Progenitor cell of endocrine pancreas (in vitro differentiated cells): ENCODE measurements at regions not wholly inside any gene's neighbourhood (a gene's known extent, or its start where the extent isn't known, plus 50 kb on each side); places are given as distances from the start of the nearest gene placed in this dataset.

Source experiments
- DNase-seq: peaks from one replicate; pipeline ENCODE4 v3.0.0; 2021; ENCODE audit warnings: low spot score; ENCODE audit not compliant: unreplicated experiment
- H3K27ac Mint-ChIP-seq: 2 replicates; pipeline ENCODE4 v1.8.0; 2021; ENCODE audit warnings: mild to moderate bottlenecking, moderate library complexity, mixed read lengths
- H3K27me3 Mint-ChIP-seq: 2 replicates; pipeline ENCODE4 v1.8.0; 2021; ENCODE audit warnings: mixed read lengths
- H3K36me3 Mint-ChIP-seq: 2 replicates; pipeline ENCODE4 v1.8.0; 2022; ENCODE audit warnings: mixed read lengths; ENCODE audit not compliant: insufficient read depth
- H3K4me1 Mint-ChIP-seq: 2 replicates; pipeline ENCODE4 v1.8.0; 2021; ENCODE audit warnings: low read depth, mixed read lengths
- H3K4me3 Mint-ChIP-seq: 2 replicates; pipeline ENCODE4 v1.8.0; 2021; ENCODE audit warnings: low read depth, mild to moderate bottlenecking, moderate library complexity, mixed read lengths
- H3K9me3 Mint-ChIP-seq: 2 replicates; pipeline ENCODE4 v1.8.0; 2021; ENCODE audit warnings: low read depth, mixed read lengths
- TF ChIP-seq, protein P1 (sequence below): fragments of 200-600 bp; sonication (generic); IDR thresholded peaks from one replicate; pipeline ENCODE4 v1.5.0; 2021; ENCODE audit warnings: antibody characterized with exemption, mild to moderate bottlenecking; ENCODE audit not compliant: unreplicated experiment

DNA sequence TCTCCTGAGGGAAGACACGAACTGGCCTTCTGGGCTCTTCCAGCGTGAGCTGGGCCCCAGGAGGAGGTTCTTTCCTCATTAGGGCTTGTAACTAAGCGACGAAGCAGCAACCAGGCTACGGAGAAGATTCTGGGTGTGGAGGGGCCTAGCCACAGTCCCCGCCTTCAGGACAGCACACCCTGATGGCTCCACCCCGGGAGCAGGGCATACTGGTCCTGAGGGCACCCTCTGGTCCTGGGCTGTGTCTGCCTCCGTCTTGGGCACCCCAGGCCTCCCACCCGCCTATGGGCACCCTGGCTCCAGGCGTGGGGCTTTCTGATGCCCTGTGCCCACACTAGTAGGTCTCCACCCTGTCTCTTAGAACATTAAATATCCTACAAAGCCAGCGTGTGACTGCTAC, 136.4 kb downstream of the OLFM1 start:
- TF ChIP-seq, protein P1, sequence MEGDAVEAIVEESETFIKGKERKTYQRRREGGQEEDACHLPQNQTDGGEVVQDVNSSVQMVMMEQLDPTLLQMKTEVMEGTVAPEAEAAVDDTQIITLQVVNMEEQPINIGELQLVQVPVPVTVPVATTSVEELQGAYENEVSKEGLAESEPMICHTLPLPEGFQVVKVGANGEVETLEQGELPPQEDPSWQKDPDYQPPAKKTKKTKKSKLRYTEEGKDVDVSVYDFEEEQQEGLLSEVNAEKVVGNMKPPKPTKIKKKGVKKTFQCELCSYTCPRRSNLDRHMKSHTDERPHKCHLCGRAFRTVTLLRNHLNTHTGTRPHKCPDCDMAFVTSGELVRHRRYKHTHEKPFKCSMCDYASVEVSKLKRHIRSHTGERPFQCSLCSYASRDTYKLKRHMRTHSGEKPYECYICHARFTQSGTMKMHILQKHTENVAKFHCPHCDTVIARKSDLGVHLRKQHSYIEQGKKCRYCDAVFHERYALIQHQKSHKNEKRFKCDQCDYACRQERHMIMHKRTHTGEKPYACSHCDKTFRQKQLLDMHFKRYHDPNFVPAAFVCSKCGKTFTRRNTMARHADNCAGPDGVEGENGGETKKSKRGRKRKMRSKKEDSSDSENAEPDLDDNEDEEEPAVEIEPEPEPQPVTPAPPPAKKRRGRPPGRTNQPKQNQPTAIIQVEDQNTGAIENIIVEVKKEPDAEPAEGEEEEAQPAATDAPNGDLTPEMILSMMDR: no peak
- no peaks in the 10 kb centered on the region for H3K9me3 Mint-ChIP-seq
- H3K27ac Mint-ChIP-seq: no peak overlapping the region
- H3K36me3 Mint-ChIP-seq: no peaks in the 10 kb centered on the region
- no peak overlapping the region for H3K4me3 Mint-ChIP-seq
- H3K27me3 Mint-ChIP-seq: peaks cover 16% of the 10 kb centered on the region
- H3K4me1 Mint-ChIP-seq: no peaks in the 10 kb centered on the region
- DNase-seq: no peak

DNA sequence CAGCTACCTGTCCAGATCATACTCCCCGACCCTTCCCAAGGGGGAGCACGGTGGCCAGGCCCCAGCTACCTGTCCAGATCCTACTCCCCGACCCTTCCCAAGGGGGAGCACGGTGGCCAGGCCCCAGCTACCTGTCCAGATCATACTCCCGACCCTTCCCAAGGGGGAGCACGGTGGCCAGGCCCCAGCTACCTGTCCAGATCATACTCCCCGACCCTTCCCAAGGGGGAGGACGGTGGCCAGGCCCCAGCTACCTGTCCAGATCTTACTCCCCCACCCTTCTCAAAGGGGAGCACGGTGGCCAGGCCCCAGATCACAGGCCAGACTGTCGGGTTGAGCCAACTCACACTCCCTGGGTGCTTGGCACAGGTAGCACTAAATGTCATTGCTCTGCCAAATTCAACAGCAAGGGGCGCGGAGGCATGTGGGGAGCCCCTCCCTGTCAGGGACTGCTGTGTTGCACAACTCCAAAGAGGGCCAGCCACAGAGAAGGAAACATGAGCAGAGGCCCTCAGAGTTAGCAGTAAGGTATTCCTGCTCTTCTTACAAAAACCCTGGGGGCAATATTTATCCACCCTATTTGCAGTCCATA, 136.9 kb downstream of the OLFM1 start:
- Mint-ChIP-seq H3K9me3 (no peaks in the 10 kb centered on the region), H3K27ac (no peak overlapping the region)
- DNase-seq: no peak

DNA sequence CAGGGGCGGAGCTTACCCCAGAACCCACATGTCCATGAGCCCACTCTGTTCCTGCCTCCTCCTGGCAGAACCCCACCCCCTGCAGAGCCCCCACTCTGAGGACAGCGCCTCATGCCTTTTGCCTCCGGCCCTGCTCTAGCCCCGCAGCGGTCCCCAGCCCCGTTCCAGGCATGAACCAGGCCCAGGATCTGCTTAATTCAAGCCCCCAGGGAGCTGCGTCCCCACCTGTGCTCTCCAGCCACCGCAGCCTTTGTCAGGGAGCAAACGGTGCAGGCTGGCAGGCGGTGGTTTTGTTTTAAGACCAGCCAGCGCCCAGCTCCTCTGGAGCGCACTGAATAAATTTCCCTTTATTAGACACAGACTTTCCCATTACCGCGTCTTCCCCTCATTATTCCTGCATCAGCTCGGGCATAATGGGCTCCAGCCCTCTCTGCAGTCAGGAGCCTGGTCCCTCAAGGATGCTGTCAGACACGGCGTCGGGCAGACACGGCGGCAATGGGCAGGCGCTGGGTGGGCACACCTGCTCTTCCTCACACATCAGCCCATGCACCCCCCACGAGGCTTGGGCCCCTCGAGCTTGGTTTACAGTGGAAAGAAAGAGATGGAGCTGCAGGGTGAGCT, 137.6 kb downstream of the OLFM1 start:
- H3K9me3 Mint-ChIP-seq: no peaks in the 10 kb centered on the region
- no peak overlapping the region for H3K4me3 Mint-ChIP-seq
- peaks cover 14% of the 10 kb centered on the region for H3K27me3 Mint-ChIP-seq
- no peak for DNase-seq
- H3K4me1 Mint-ChIP-seq: no peaks in the 10 kb centered on the region
- TF ChIP-seq, protein P1: no peak
- no peaks in the 10 kb centered on the region for H3K36me3 Mint-ChIP-seq
- H3K27ac Mint-ChIP-seq: no peak overlapping the region

More for the DNA sequence above, 136.9 kb downstream of the OLFM1 start:
- no peaks in the 10 kb centered on the region for H3K36me3 Mint-ChIP-seq
- H3K27me3 Mint-ChIP-seq: peaks cover 11% of the 10 kb centered on the region
- no peak overlapping the region for H3K4me3 Mint-ChIP-seq
- H3K4me1 Mint-ChIP-seq: no peaks in the 10 kb centered on the region
- TF ChIP-seq, protein P1: no peak

DNA sequence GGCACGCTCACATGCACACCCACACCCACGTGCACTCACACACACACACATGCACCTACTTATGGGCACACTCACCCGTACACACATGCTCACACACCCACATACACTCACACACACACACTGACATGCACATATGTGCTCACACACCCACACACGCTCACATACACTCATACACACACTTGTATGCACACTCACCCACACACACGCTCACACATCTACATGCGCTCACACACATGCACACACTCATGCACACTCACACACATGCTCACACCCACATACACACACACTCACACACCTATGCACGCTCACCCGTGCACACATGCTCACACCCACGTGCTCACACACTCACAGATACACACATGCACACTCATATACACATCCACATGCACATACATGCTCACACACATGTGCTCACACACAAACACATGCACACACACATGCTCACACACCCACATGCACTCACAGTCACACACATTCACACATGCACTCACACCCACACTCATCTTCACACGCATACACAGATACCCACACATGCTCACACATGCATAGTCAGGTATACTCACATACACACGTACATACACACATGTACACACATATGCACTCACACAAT, 138.3 kb downstream of the OLFM1 start:
- H3K27me3 Mint-ChIP-seq: peaks cover 16% of the 10 kb centered on the region

DNA sequence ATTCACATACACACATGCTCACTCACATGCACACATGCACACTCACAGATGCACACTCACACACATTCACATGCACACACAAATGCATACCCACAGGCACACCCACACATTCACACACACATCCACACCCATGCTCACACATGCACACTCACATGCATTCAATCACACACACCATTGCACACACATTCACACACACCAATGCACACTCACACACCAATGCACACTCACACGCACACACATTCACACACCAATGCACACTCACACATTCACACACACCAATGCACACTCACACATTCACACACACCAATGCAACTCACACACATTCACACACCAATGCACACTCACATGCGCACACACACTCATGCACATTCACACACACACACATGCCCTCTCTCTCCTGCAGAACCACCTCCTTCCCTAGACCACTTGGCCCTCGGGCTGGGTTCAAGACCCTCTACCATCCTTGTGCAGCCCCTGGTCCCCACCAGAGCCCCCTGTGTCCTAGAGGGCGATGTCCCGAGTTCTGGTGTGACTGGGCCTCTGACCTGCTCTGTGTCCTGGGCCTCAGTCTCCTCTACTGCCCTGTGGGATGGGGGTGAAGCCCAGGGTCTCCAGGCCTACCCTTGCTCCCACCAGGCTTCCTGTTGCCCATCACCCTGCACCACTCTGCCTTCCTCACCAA, 139.0 kb downstream of the OLFM1 start:
- H3K9me3 Mint-ChIP-seq: no peaks in the 10 kb centered on the region

More for the DNA sequence above, 138.3 kb downstream of the OLFM1 start:
- TF ChIP-seq, protein P1: no peak
- no peaks in the 10 kb centered on the region for H3K9me3 Mint-ChIP-seq
- H3K36me3 Mint-ChIP-seq: no peaks in the 10 kb centered on the region
- H3K4me3 Mint-ChIP-seq: no peak overlapping the region
- no peaks in the 10 kb centered on the region for H3K4me1 Mint-ChIP-seq
- no peak overlapping the region for H3K27ac Mint-ChIP-seq
- no peak for DNase-seq

More for the DNA sequence above, 139.0 kb downstream of the OLFM1 start:
- H3K27me3 Mint-ChIP-seq: peaks cover 21% of the 10 kb centered on the region
- H3K4me1 Mint-ChIP-seq: no peaks in the 10 kb centered on the region
- TF ChIP-seq, protein P1: no peak
- DNase-seq: no peak
- H3K36me3 Mint-ChIP-seq: no peaks in the 10 kb centered on the region
- no peak overlapping the region for H3K27ac Mint-ChIP-seq
- no peak overlapping the region for H3K4me3 Mint-ChIP-seq
